Thoracic aorta (tissue), 2 donors: ENCODE measurements at regions not wholly inside any gene's neighbourhood (a gene's known extent, or its start where the extent isn't known, plus 50 kb on each side); places are given as distances from the start of the nearest gene placed in this dataset.

Experiments used
- ATAC-seq: fragments of 150-250 bp; one replicate; pipeline ENCODE4 v1.8.0; 2017; ENCODE audit warnings: low read depth; ENCODE audit not compliant: insufficient number of reproducible peaks, low FRiP score
- DNase-seq: peaks from one replicate; pipeline ENCODE4 v3.0.0-alpha.2; 2020; ENCODE audit warnings: low spot score
- H3K27ac ChIP-seq, 2 donors: fragments of 200-600 bp; sonication (generic); 1 replicate in 1 of 2; 2 replicates in 1 of 2; pipeline ENCODE4 v1.5.1; 2016; ENCODE audit warnings: mild to moderate bottlenecking in 2 of 2, moderate library complexity in 2 of 2
- H3K27me3 ChIP-seq: fragments of 200-600 bp; sonication (generic); replicated peaks from 2 replicates; pipeline ENCODE4 v1.6.0; 2016; ENCODE audit warnings: mild to moderate bottlenecking; ENCODE audit not compliant: insufficient read depth
- H3K36me3 ChIP-seq: fragments of 200-600 bp; sonication (generic); one replicate; pipeline ENCODE4 v1.5.1; 2016
- H3K4me1 ChIP-seq, 2 donors: fragments of 200-600 bp; sonication (generic); 1 replicate in 1 of 2; 2 replicates in 1 of 2; pipeline versions ENCODE4 v1.5.1 to v1.6.0; 2016; ENCODE audit warnings: low read depth in 2 of 2, mild to moderate bottlenecking in 1 of 2; ENCODE audit not compliant: control insufficient read depth in 1 of 2
- H3K4me3 ChIP-seq: fragments of 200-600 bp; sonication (generic); 2 replicates; pipeline ENCODE4 v1.5.1; 2016; ENCODE audit warnings: mild to moderate bottlenecking
- H3K9me3 ChIP-seq: fragments of 200-600 bp; sonication (generic); 2 replicates; pipeline ENCODE4 v1.5.1; 2016
- TF ChIP-seq, protein P1 (sequence below): fragments of 200-600 bp; sonication (generic); IDR thresholded peaks from one replicate; pipeline ENCODE4 v1.5.1; 2019; ENCODE audit warnings: antibody characterized with exemption

DNA sequence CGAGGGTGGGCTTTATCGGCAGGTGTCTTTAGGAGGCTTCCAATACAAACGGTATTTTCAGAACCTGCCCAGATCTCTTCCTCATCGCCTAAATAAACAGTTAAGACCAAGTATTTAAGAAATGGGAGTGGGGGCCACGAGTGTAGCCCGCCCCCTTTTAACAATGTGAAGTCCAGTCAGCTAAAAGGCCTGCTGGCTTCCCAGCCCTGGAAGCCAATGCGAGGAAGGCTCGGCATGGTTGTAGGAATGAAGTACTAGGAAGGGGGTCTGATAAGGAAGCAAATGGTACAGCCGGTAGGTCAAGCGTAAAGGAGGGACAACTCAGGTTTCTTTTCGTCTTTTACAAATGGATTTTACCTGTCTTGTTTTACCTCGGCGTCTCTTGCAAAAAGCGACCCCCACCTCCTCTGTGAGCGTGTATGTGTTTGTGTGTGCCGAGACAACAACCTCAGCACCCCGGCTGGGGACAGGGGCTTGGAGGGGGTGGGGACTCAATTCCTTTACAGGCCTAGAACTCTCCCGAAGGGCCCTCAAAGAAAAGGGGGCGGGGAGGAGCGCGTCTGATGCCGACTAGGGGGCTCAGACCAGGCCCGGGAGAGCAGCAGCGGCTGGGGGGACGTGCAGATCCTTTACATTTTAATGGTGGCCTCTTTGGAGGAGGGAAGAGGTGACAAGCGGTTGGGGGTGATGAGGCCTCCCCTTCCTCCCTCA, 147.6 kb downstream of the GPR85 start:
- no peaks in the 10 kb centered on the region for H3K36me3 ChIP-seq
- peak overlapping the region; percentile 58 to 82 for H3K27ac ChIP-seq
- no peaks in the 10 kb centered on the region for H3K9me3 ChIP-seq
- ATAC-seq (no peak), DNase-seq (no peak)
- peak overlapping the region; percentile 98 for H3K4me3 ChIP-seq
- TF ChIP-seq, protein P1, sequence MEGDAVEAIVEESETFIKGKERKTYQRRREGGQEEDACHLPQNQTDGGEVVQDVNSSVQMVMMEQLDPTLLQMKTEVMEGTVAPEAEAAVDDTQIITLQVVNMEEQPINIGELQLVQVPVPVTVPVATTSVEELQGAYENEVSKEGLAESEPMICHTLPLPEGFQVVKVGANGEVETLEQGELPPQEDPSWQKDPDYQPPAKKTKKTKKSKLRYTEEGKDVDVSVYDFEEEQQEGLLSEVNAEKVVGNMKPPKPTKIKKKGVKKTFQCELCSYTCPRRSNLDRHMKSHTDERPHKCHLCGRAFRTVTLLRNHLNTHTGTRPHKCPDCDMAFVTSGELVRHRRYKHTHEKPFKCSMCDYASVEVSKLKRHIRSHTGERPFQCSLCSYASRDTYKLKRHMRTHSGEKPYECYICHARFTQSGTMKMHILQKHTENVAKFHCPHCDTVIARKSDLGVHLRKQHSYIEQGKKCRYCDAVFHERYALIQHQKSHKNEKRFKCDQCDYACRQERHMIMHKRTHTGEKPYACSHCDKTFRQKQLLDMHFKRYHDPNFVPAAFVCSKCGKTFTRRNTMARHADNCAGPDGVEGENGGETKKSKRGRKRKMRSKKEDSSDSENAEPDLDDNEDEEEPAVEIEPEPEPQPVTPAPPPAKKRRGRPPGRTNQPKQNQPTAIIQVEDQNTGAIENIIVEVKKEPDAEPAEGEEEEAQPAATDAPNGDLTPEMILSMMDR = no peak
- peaks cover 13 to 22% of the 10 kb centered on the region in 2 donors for H3K4me1 ChIP-seq
- H3K27me3 ChIP-seq = no peaks in the 10 kb centered on the region

DNA sequence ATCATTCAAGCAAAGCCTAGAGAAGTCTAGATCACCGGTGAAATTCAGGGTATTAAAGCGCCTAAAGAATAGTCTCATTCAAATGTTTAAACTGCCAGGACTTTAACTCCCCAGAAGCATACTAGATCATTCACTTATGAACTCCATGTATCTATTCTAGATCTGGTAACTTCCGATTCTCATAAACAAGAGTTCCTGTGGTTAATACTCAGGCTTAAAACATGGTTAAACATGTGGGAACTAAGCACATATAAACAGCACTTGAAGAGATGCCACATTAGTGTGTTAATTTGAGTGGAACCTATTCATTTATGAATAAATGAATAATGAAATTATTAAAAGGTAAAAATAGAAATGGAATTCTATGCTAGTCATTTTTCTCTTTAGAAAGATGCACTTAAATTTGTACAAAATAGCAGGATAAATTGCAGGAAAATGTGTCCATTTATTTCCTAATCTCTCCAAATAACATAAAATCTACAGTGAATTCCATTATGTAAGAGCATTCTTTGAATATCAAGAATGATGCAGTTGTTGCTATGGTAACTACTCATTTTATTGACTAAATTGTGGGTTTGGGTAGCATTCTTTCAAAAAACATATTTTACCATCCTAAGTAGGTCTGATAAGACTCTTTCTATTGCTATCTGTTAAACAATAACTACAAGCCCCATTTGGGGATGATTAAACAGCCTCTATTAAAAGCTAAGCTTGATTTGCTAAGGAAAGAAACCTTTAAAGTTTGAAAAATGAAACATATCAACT, 147.6 kb upstream of the TMEM168 start:
- no peaks in the 10 kb centered on the region for H3K27me3 ChIP-seq
- H3K9me3 ChIP-seq = no peaks in the 10 kb centered on the region
- H3K27ac ChIP-seq = no peak overlapping the region
- peak overlapping the region; percentile 98 for H3K4me3 ChIP-seq
- no peak for ATAC-seq
- TF ChIP-seq, protein P1 = no peak
- peaks cover 13 to 22% of the 10 kb centered on the region in 2 donors for H3K4me1 ChIP-seq
- H3K36me3 ChIP-seq = no peaks in the 10 kb centered on the region
- DNase-seq = no peak

GRCh38 chr7:112933598-112933997, 143.4 kb upstream of the TMEM168 start:
- H3K4me3 ChIP-seq = no peak overlapping the region
- no peaks in the 10 kb centered on the region for H3K36me3 ChIP-seq
- no peaks in the 10 kb centered on the region for H3K9me3 ChIP-seq
- H3K27me3 ChIP-seq = no peaks in the 10 kb centered on the region
- no peak for ATAC-seq
- peaks cover 13 to 19% of the 10 kb centered on the region in 2 donors for H3K4me1 ChIP-seq
- H3K27ac ChIP-seq = no peak overlapping the region
- TF ChIP-seq, protein P1 = no peak
- DNase-seq = no peak

DNA sequence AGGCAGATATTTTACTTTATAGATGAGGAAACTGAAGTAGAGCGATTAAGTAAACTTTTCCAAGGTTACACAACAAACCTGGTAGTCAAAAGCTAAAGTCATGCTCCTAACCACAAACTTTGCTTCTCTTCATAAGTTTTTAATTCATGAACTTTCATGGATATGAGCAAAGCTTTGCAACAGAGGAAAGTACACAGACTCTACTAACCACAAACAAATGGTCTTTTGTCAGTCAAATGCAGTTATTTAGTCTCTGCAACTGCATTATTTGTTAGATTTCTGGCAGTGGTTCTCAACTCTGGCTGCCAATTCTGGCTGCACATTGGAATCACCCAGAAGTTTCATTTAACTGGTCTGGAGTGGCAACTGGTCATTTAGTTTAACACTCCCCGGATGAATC, 140.6 kb upstream of the TMEM168 start:
- ATAC-seq (no peak), DNase-seq (no peak)
- no peak overlapping the region for H3K4me3 ChIP-seq
- H3K27ac ChIP-seq = no peak overlapping the region
- H3K4me1 ChIP-seq = peaks cover 0 to 5% of the 10 kb centered on the region in 2 donors
- no peaks in the 10 kb centered on the region for H3K36me3 ChIP-seq
- TF ChIP-seq, protein P1 = no peak
- H3K27me3 ChIP-seq = no peaks in the 10 kb centered on the region
- H3K9me3 ChIP-seq = no peaks in the 10 kb centered on the region

GRCh38 chr7:112929421-112929820, 139.2 kb upstream of the TMEM168 start:
- ATAC-seq (no peak), DNase-seq (no peak)
- TF ChIP-seq, protein P1 = no peak
- H3K9me3 ChIP-seq = no peaks in the 10 kb centered on the region
- no peak overlapping the region for H3K27ac ChIP-seq
- H3K27me3 ChIP-seq = no peaks in the 10 kb centered on the region
- H3K36me3 ChIP-seq = no peaks in the 10 kb centered on the region
- H3K4me1 ChIP-seq = peaks cover 0 to 5% of the 10 kb centered on the region in 2 donors
- no peak overlapping the region for H3K4me3 ChIP-seq
